ENCODE measurements at regions not wholly inside any gene's neighbourhood (a gene's known extent, or its start where the extent isn't known, plus 50 kb on each side); places are given as distances from the start of the nearest gene placed in this dataset.

GRCh38 chr15:69830430-69830829, 267.3 kb downstream of the TLE3 start:
- TF ChIP-seq CTCF (IDR thresholded peaks at IDR 0.05) (no peak), EP300 (IDR thresholded peaks at IDR 0.05) (no peak), POLR2A (IDR thresholded peaks at IDR 0.05; ENCODE audit: low read depth) (no peak), POLR2AphosphoS5 (IDR thresholded peaks at IDR 0.05) (no peak)

Data from esophagus muscularis mucosa (tissue), 4 donors.